GM12878 (cell line): ENCODE measurements at regions not wholly inside any gene's neighbourhood (a gene's known extent, or its start where the extent isn't known, plus 50 kb on each side); places are given as distances from the start of the nearest gene placed in this dataset.

Experiments
- ATAC-seq: fragments of 200-7000 bp; cut with Tn5 transposase; 3 replicates; pipeline ENCODE4 v1.9.1; 2020; ENCODE audit warnings: mild to moderate bottlenecking, moderate library complexity
- BruUV-seq: library from RNA; stranded (reverse); fragments of 400-500 nt; replicated peaks from 2 replicates; lab custom pipeline; 2021; lab: Mats Ljungman, UMichigan
- CTCF ChIA-PET: fragments of 300-600 bp; sonication (Branson Sonifier 250); formaldehyde crosslinking; extraction: SDS; loops from one replicate; lab custom pipeline; 2021; ENCODE audit warnings: inconsistent platforms; lab: Yijun Ruan, JAX
- POLR2A ChIA-PET: fragments of 350-600 bp; formaldehyde crosslinking; extraction: SDS; loops from one replicate; lab custom pipeline; 2021; ENCODE audit warnings: inconsistent platforms; lab: Charles Lee
- RAD21 ChIA-PET: fragments of 300-600 bp; sonication (Branson Sonifier 250); formaldehyde crosslinking; loops from one replicate; lab custom pipeline; 2023; ENCODE audit warnings: antibody characterized with exemption; ENCODE audit not compliant: unreplicated experiment; lab: Charles Lee
- SMC1A ChIA-PET: fragments of 300-600 bp; sonication (Branson Sonifier 250); formaldehyde crosslinking; loops from one replicate; lab custom pipeline; 2023; ENCODE audit not compliant: unreplicated experiment, uncharacterized antibody; lab: Charles Lee
- DNase-seq: peaks from one replicate; pipeline ENCODE4 v3.0.0-alpha.2; 2011; ENCODE audit warnings: low read depth, low spot score
- FAIRE-seq: peaks from 3 replicates; lab custom pipeline; 2011; peaks lifted over from hg19 to GRCh38; lab: Jason Lieb, UNC
- H2AFZ ChIP-seq: 2 replicates; pipeline ENCODE4 v1.6.0; 2011; ENCODE audit warnings: low read depth, low read length, control low read depth; ENCODE audit not compliant: control insufficient read depth
- H3K27ac ChIP-seq: 2 replicates; pipeline ENCODE4 v1.5.1; 2011; ENCODE audit warnings: control low read depth; ENCODE audit not compliant: control insufficient read depth, insufficient read depth
- H3K27me3 ChIP-seq, 2 experiments: replicated peaks in 1 of 2; 2 replicates each; pipeline versions ENCODE4 v1.6.0 to v1.6.1; 2011; ENCODE audit warnings: low read length in 1 of 2; ENCODE audit not compliant: control insufficient read depth in 2 of 2, insufficient read depth in 2 of 2
- H3K36me3 ChIP-seq, 2 experiments: 2 replicates each; pipeline ENCODE4 v1.5.1; 2011; ENCODE audit warnings: low read length in 1 of 2; ENCODE audit not compliant: control insufficient read depth in 2 of 2, insufficient read depth in 2 of 2
- H3K4me1 ChIP-seq: 2 replicates; pipeline ENCODE4 v1.6.1; 2011; ENCODE audit warnings: mild to moderate bottlenecking, low read length, moderate library complexity, mixed read lengths; ENCODE audit not compliant: control insufficient read depth, insufficient read depth
- H3K4me2 ChIP-seq: 2 replicates; pipeline ENCODE4 v1.6.0; 2011; ENCODE audit warnings: control low read depth; ENCODE audit not compliant: control insufficient read depth, insufficient read depth
- H3K4me3 ChIP-seq: fragments of 200-600 bp; sonication (generic); 2 replicates; pipeline ENCODE4 v1.5.1; 2016
- H3K79me2 ChIP-seq: 2 replicates; pipeline ENCODE4 v1.6.0; 2011; ENCODE audit warnings: low read length; ENCODE audit not compliant: control insufficient read depth, insufficient read depth
- H3K9ac ChIP-seq: 2 replicates; pipeline ENCODE4 v1.8.0; 2011; ENCODE audit warnings: low read length, control low read depth, mixed read lengths; ENCODE audit not compliant: control insufficient read depth, insufficient read depth
- H3K9me3 ChIP-seq: replicated peaks from 3 replicates; pipeline ENCODE4 v1.5.1; 2011; ENCODE audit warnings: mild to moderate bottlenecking, low read length; ENCODE audit not compliant: control insufficient read depth, insufficient read depth
- H4K20me1 ChIP-seq: 2 replicates; pipeline ENCODE4 v1.6.0; 2011; ENCODE audit not compliant: control insufficient read depth, insufficient read depth
- ATF2 ChIP-seq: IDR thresholded peaks from 2 replicates; pipeline ENCODE4 v1.6.1; 2012; ENCODE audit warnings: low read length, inconsistent platforms
- CREM ChIP-seq: IDR thresholded peaks from 2 replicates; pipeline ENCODE4 v1.6.1; 2014; ENCODE audit warnings: antibody characterized with exemption, low read depth
- EZH2 ChIP-seq: IDR thresholded peaks from 2 replicates; pipeline ENCODE4 v1.6.1; 2012; ENCODE audit warnings: low read depth, mild to moderate bottlenecking, control low read depth, inconsistent platforms, low read length, borderline replicate concordance; ENCODE audit not compliant: control insufficient read depth
- KAT2A ChIP-seq: conservative IDR thresholded peaks from 2 replicates; pipeline ENCODE4 v1.6.1; 2011; ENCODE audit warnings: low read depth, low read length; ENCODE audit not compliant: control insufficient read depth
- NR2C2 ChIP-seq: IDR thresholded peaks from 2 replicates; pipeline ENCODE4 v1.6.1; 2011; ENCODE audit warnings: borderline replicate concordance, low read depth; ENCODE audit not compliant: control insufficient read depth, insufficient read length
- ZNF687 ChIP-seq: fragments of 450-650 bp; IDR thresholded peaks from 2 replicates; pipeline ENCODE4 v1.6.1; 2017; ENCODE audit warnings: mild to moderate bottlenecking, moderate library complexity
- WGBS: methylation state at CpG from one replicate; pipeline ENCODE4 v1.1.6; 2016; ENCODE audit warnings: low lambda C conversion rate; ENCODE audit not compliant: insufficient replicate concordance, insufficient coverage; ENCODE audit errors: missing lambda C conversion rate; 5-methylcytosine and 5-hydroxymethylcytosine counted together
- in situ Hi-C: fragments of 300-500 bp; cut with MboI; formaldehyde crosslinking; loops from 9 replicates; pipeline ENCODE4 v1.14.3; 2018; ENCODE audit warnings: mixed read lengths
- intact Hi-C: fragments of 100-400 bp; cut with micrococcal nuclease; formaldehyde crosslinking; loops from one replicate; pipeline ENCODE4 v1.14.2; 2022; ENCODE audit not compliant: unreplicated experiment
- TF ChIP-seq, protein P1 (sequence below): fragments of 450-650 bp; IDR thresholded peaks from 2 replicates; pipeline ENCODE4 v1.6.1; 2016; ENCODE audit warnings: mild to moderate bottlenecking

GRCh38 chr6:93789532-93789931, 370.2 kb upstream of the EPHA7 start:
- DNase-seq (no peak), ATAC-seq (no peak), FAIRE-seq (no peak)
- BruUV-seq = no TSS peak
- Histone ChIP-seq H3K9ac (no peak overlapping the region), H4K20me1 (no peaks in the 10 kb centered on the region), H3K4me2 (no peak overlapping the region), H2AFZ (no peak overlapping the region), H3K27me3 (no peaks in the 10 kb centered on the region), H3K27ac (no peak overlapping the region), H3K79me2 (no peaks in the 10 kb centered on the region), H3K9me3 (no peaks in the 10 kb centered on the region), H3K4me3 (no peak overlapping the region), H3K4me1 (no peaks in the 10 kb centered on the region; the same call in 1 of the 2 replicates), H3K36me3 (no peaks in the 10 kb centered on the region)
- CTCF ChIA-PET = no interaction called here
- 40% methylated on average over 2 of the region's 2 CpGs for WGBS
- RAD21 ChIA-PET = no interaction called here
- intact Hi-C loops = no loop called here
- in situ Hi-C loops = no loop called here
- POLR2A ChIA-PET = no interaction called here
- no peak for TF ChIP-seq ATF2
- TF ChIP-seq KAT2A = no peak
- TF ChIP-seq EZH2 = no peak
- no peak for TF ChIP-seq NR2C2
- TF ChIP-seq ZNF687 = no peak
- TF ChIP-seq, protein P1, sequence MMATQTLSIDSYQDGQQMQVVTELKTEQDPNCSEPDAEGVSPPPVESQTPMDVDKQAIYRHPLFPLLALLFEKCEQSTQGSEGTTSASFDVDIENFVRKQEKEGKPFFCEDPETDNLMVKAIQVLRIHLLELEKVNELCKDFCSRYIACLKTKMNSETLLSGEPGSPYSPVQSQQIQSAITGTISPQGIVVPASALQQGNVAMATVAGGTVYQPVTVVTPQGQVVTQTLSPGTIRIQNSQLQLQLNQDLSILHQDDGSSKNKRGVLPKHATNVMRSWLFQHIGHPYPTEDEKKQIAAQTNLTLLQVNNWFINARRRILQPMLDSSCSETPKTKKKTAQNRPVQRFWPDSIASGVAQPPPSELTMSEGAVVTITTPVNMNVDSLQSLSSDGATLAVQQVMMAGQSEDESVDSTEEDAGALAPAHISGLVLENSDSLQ = no peak
- no peak for TF ChIP-seq CREM
- SMC1A ChIA-PET = no interaction called here
